ENCODE measurements at regions not wholly inside any gene's neighbourhood (a gene's known extent, or its start where the extent isn't known, plus 50 kb on each side); places are given as distances from the start of the nearest gene placed in this dataset.
"Not testable (repeated sequence)": the region's sequence is repeated elsewhere in the genome, so short reads cannot be mapped to it uniquely, and the experiment has no call there.

GRCh38 chr7:110514975-110515551 lies 575.9 kb upstream of the LRRN3 start:
- H2AFZ ChIP-seq (replicated peaks; ENCODE audit: low read length, poor library complexity); intact Hi-C loops (cut with micrococcal nuclease); H4K8ac ChIP-seq (ENCODE audit: low read depth in 2 of 2, low read length in 2 of 2); H3K27me3 ChIP-seq (ENCODE audit: control insufficient read depth, insufficient read depth, low read length); H2AK9ac ChIP-seq (replicated peaks; ENCODE audit: low read depth, low read length, poor library complexity); CTCF ChIA-PET; H3K14ac ChIP-seq (replicated peaks; ENCODE audit: low read depth, low read length); H3K9me3 ChIP-seq (ENCODE audit: control insufficient read depth, insufficient read depth, low read length); H3K23ac ChIP-seq (ENCODE audit: low read depth, low read length); in situ Hi-C loops (cut with MboI; ENCODE audit: low sequenced_read_pairs); H2BK5ac ChIP-seq (ENCODE audit: low read depth, low read length, poor library complexity, severe bottlenecking); H4K5ac ChIP-seq (ENCODE audit: low read depth, low read length); H2BK20ac ChIP-seq (ENCODE audit: low read depth, low read length); H4K20me1 ChIP-seq (ENCODE audit: insufficient read depth, low read length); ATAC-seq (ENCODE audit: low read depth); H3K9ac ChIP-seq (ENCODE audit: low read depth, low read length); BruUV-seq (replicated peaks); H3K79me1 ChIP-seq (ENCODE audit: low read depth in 1 of 2, low read length in 2 of 2); DNase-seq; H2AK5ac ChIP-seq (ENCODE audit: low read depth, low read length); H3K4me1 ChIP-seq (ENCODE audit: control insufficient read depth, insufficient read depth, low read length); H3K4ac ChIP-seq (ENCODE audit: low read depth, low read length); H3K36me3 ChIP-seq (ENCODE audit: control insufficient read depth, insufficient read depth, low read length); H2BK15ac ChIP-seq (ENCODE audit: low read depth, low read length); H3K4me2 ChIP-seq (ENCODE audit: low read depth, low read length); H3K4me3 ChIP-seq (ENCODE audit: insufficient read depth, low read depth, low read length); dilution Hi-C loops (cut with HindIII; ENCODE audit: low sequenced_read_pairs, unreplicated experiment); H3K9me1 ChIP-seq (ENCODE audit: insufficient read depth, low read length); H4K91ac ChIP-seq (ENCODE audit: insufficient read depth, low read depth, low read length); H2BK120ac ChIP-seq (ENCODE audit: low read depth, low read length); H3K56ac ChIP-seq (ENCODE audit: extremely low read depth, insufficient read depth, low read length); POLR2A ChIA-PET (ENCODE audit: unreplicated experiment); H3K18ac ChIP-seq (ENCODE audit: low read depth, low read length); H3K27ac ChIP-seq (ENCODE audit: insufficient read depth, low read length): not testable (repeated sequence)
- WGBS, 2 experiments (ENCODE audit: extremely low coverage in 2 of 2, insufficient read length in 1 of 2) = 60% methylated on average over 1 of the region's 5 CpGs; no CpG with 5 or more reads in 1 of the 2 experiments
